HG03432 (cell line): ENCODE measurements at regions not wholly inside any gene's neighbourhood (a gene's known extent, or its start where the extent isn't known, plus 50 kb on each side); places are given as distances from the start of the nearest gene placed in this dataset.
"Not testable (repeated sequence)": the region's sequence is repeated elsewhere in the genome, so short reads cannot be mapped to it uniquely, and the experiment has no call there.

Experiments
- ATAC-seq: cut with Tn5 transposase; IDR thresholded peaks from one replicate; pipeline ENCODE4 v1.9.1; 2021; ENCODE audit warnings: mild to moderate bottlenecking, moderate library complexity; ENCODE audit not compliant: unreplicated experiment

DNA sequence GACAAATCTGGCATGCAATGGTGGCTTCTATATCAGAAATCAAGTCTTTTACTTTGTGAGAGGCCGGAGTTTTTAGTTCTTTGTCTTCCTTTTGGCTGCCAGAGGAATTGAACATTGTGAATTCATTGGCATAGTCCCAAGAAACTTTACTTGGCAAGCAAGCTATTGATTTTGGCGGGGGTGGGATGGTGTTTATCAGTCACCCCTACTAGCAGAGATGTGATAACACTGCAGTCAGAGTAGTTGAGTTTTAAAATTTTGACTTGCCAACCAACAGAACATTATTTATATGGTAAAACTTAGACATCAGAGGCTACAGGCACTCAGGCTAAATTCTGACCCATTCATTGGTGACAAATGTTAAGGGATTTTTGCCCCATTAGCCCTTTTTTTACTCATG lies 129.7 kb downstream of the FAM72C start:
- ATAC-seq = not testable (repeated sequence)

DNA sequence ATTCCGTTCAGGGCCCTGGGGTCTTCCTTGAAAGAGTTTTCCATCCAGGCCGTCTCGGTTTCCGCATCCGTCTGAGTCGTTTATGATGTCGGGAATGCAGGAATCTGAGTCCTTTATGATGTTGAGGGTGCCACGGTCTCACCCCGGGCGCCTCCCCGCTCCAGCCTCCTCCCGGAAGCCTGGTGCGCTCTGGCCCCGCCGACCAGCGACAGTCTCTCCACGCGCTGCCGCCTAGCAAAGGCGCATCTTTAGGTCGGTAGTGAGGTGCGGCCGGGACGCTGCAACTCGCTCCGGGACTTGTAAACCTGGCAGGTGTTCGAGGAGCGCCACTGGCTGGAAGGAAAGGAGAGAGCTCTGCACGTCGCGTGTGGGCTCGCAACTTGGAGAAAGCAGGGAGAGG lies 132.6 kb downstream of the FAM72C start:
- not testable (repeated sequence) for ATAC-seq

DNA sequence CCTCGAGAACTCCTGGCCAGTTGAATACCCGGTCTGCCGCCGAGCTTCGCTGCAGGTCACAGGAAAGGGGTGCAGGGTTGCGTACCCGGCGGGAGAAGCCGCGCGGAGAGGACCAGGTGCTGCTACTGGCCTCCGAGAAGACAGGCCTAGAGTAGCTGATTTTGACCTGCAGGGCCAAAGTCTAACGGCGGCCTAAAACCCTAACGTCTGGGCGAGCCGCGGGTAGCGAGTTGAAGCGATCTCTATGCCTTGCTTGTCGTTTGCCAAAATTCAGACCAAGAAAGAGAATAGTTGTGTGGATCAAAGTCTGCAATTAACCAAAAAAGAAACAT lies 133.2 kb downstream of the FAM72C start:
- not testable (repeated sequence) for ATAC-seq

DNA sequence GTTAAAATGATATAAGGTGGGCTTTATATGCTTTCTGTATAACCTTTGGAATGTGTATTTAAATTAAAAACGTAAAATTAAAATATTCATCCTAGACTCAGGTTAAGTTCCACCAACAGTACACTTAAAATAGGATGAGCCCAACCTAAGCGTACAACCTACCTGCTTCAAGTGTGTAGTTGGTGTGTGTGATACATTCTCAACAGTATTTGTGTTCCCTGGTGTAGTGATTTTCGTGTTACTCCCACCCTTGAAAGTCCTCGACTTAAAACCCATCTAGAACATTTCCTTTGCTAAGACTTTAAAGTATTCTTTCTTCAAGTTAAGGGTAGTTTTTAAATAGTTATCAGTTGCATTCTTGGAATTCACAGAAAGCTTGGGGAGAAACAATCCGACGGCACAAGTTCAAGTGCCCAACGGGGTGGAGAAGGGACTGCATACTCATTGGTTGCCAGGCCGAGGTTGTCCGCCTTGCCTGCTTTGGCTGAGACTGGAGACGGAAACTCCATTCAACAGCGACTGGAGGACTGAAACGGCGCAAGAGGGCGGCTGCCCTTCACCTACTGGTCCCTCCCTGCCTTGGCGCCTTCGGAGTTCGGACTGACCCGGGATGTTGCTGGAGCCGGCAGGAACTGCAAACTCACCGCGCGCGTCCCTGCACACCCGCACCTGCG lies 133.7 kb downstream of the FAM72C start:
- ATAC-seq = not testable (repeated sequence)

DNA sequence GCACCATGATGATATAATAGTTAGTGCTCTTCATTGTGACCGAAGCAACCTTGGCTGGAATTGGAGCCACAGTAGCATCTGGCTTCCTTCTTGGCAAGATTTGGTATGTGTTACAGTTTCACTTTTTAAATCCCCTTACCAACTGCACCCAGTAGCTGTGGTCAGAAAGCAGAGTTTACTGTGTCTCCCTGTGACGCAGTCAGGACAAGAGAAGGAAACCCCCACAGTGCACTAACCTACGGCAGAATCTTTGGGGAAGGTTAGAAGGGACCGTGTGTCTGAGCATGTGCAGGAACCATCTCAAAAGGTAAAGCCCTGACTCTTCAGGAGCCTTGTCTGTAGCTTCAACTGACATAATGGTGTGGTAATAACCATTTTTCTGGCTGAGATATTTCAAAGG lies 138.4 kb downstream of the FAM72C start:
- not testable (repeated sequence) for ATAC-seq

DNA sequence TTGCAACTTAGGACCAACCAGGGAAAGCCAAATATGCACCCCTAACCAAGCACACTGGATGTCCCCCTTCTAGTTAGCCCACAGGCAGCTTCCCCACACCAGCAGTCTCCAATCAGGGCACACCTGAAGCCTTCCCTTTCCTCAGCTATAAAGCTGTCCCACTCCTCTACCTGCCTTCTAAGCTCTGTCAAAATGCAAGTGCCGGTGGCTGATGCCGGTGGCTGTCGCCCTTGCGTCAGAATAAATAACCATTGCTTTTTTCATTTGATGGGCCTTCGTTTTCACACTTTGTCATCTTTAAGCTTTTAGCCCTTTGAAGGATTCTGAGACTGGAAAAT lies 139.4 kb downstream of the FAM72C start:
- ATAC-seq = not testable (repeated sequence)

DNA sequence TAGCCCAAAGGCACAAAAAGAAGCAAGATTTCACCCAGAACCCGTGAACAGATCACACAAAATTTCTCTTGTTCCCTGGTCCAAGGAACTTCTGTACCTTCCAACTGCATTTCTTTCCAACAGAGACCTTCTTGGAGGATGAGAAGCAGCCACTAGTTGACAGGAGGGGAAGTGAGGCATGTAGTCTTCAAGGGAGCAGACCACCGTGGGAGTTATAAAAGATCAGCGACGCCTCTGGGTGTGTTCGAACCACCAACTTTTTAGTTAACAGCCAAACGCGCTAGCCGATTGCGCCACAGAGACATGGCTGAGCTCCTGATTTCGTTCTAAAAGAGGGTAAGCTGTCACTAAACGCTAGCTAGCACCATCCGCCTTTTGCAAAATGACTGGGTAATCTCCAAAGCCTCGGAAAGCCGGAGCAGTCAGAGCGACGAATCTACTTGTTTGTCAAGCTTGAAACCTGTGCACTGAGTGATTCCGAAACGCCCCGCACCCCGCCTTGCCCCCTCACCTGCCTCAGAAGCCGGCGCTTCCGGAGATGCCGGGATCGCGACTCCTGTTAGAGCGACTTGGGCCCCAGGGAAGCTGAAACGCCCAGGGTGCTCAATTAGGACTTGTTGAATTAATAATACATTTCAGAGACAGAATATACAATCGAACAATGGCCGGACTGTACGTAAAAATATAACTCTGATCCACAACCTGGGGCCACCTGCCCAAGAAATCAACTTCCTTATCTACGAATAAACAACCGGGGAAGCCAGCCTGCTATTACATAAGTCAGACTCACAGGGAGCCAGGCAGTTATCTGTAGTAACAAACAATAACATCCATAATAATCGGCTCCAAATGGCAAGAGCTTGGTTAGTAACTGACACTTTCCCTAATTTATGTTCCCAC lies 140.1 kb downstream of the FAM72C start:
- not testable (repeated sequence) for ATAC-seq

DNA sequence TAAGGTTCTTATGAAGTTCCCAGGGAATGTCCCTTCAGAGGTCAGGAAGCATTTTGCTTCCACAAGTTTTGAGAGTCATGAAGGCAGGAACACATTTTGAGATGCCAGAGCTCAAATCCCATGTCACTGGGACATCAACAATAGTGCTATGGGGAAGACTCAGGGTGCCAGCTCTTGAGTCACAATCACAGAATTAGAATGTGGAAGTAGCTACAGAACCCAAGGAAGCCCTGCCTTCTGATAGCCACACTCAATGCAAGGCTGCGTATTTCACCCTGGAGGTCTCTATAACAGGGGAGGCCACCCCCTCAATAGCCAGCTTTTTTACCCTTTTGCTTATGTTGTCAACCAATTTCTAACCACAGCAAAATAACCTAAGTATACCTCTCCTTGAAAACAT lies 145.6 kb downstream of the FAM72C start:
- ATAC-seq = not testable (repeated sequence)

DNA sequence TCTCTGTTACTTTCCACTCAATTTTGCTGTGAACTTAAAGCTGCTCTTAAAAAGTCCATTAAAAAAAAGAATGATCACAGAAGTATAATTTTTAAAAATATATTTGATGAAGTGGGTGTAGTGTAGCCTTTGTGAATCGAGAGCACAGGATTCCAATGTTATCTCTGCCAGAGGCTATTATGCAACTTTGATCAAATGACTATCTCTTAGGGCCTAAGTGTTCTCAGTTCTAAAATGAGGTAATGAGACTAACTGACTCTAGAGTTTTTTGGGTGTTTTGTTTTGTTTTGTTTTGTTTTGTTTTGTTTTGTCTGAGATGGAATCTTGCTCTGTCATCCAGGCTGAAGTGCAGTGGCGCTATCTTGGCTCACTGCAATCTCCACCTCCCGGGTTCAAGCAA lies 147.5 kb downstream of the FAM72C start:
- not testable (repeated sequence) for ATAC-seq

DNA sequence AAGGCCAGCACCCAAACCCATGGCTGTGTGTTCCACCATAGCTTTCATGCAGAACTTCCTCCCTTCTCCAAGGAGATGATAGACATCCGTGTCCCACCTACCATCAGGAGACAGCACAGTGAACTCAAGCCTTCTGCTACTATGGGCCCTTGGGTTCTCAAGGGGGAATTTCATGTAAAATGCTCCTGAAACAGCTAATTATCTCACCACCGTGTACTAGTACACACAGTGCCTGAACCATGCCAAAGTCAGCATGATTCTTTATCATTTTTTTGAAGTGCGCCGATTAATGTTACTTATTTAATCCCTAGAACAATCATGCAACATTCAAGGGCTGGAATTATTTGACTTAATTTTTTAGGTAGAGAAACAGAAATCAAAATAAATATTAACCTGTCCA lies 151.7 kb downstream of the FAM72C start:
- not testable (repeated sequence) for ATAC-seq

DNA sequence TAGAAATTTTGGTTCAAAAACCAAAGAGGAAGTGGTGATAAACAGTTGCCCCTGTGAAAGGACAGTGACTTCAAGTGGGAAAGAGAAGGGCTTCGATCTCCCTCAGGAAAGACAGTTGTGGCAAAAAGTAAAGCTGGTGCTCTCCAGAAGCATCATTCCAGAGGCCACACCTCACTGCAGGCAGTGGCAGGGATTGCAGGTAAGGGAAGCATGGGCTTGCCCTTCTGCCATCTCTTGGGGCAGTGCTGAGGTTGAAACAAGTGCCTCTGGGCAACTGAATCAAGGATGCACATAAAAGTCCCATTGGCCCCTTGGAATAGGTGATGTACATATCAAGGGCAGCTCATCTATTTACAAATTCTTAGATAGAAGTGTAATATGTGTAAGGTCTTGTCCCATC lies 155.4 kb downstream of the FAM72C start:
- ATAC-seq = not testable (repeated sequence)

DNA sequence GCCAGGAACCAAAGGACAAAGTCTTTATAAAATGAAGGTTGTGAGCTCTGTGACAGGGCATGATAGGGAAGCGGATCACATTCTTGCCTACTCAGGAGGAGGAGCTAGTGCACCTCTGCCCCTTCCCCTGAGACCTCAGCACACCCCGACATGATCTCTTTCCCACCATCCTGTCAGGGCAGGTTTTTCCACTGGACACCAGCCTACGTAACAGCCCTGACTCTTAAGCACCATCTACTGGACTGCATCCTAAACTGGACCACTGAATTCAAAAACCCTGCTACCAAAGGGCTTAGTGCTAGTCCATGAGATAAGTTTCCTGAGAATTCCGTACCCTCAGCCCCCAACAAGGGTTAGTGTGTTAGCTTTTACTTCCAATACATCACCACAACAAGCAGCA lies 166.4 kb downstream of the FAM72C start:
- ATAC-seq = not testable (repeated sequence)

DNA sequence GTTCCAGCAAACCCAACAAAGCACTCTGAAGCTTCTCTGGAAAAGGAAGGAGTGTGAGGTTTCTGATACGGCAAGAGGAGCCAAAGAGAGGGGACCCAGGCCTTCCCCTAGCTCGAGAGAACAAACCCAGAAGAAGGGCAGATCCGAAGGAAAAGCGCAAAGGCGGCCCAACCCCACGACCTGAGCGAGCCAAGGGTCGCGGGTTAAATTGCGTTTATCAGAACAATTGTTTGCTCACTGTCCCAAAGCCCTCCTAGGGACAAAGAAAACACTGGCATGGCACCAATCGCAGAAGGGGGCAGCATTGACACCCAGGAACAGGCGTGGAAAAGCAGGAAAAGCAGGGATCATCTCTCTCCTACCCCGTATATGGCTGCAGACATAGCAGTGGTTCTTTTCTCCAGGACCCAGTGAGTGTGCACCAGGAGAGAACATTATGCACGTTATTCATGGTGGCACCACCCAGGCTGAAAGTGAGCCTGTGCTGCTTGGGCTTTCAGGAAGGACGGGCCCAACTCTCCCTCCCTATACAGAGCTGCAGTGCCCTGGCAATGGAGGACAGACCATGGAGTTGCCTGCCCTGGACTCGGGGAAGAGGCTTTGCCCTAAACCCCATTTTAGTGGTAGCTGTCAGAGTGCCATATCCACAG lies 167.0 kb downstream of the FAM72C start:
- not testable (repeated sequence) for ATAC-seq

DNA sequence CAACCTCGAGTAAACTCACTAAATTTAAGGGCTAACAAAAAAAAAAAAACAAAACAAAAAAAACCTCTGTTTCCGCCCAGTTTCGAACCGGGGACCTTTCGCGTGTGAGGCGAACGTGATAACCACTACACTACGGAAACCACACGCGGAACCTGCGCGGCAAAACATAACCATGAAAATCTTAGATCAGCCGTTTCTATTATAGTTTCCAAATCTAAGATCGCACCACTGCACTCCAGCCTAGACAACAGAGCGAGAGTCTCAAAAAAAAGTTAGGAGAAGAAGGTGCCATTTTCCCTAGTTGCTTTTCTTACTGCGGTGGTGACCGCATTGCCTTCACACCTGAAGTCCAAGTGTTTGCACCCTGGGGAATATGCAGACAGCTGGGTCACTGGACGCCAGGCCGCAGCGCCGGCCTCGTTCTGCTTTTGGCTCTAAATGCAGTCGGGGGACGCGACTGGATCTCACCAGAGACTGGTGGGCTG lies 167.8 kb downstream of the FAM72C start:
- ATAC-seq = peak; percentile 62

DNA sequence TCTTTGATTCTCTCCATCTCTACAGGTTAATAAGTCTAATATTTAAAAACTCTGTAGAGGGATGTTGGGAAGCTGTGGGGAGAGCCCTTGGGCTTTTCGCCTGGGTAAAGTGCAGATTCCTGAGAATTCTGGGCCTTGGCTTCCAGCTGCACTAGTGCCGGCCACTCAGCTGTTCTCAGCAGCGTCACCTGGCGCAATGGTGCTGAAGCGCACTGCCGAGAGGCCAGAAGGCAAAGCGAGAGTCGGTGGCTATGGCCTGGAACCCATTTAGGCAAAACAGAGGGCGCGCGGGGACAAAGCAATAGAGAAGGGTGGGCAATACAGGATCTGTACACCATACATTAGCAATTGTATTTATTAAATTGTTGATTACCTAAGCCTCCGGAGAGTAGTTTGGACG lies 168.7 kb downstream of the FAM72C start:
- peak; percentile 53 for ATAC-seq

DNA sequence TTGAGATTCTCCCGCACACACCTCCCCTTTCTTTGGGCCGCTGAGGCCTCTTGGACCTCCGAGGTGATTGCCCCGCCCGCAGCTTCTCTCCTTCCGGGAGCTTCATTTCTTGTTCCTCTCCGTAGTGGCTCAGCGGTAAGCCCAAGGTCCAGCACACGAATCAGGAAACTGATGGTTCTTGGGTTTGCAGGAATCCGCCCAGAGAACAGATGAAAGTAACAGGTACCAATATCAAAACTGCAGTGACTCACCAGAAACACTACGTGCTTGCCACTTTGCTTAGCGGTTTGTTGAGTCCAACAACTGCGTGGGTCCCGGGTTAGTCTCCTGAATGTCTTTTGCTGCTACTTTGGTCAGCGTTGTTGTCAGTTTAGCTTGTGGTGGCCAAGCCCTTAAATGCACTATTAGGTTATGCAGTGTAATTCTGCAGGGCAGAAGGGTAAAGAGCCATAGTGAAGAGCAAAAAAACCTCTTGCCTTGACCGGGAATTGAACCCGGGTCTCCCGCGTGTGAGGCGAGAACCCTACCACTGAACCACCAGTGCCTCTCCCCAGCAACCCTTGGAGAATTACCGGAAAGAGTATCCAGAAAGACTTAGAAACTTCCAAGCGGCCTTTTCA lies 172.1 kb downstream of the FAM72C start:
- ATAC-seq = peak; percentile 67

DNA sequence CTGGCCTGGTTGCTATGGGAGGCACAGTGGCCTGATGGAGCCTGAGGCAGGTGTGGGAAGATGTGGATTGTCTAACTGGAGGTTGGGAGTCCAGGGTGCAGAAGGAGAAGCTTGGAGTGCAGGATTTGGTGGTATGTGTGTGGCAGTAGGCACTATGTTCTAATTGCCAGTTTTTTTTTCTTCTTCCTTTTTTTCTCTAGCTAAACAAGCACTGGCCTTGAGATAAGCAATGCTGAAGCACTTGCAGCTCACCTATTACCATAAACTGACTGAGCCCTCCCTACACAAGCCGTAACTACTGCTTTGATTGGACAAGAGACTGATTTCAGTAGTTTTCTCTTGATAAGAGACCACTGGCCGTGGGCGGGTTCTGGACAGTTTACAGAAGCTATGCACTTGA lies 175.4 kb downstream of the FAM72C start:
- not testable (repeated sequence) for ATAC-seq

DNA sequence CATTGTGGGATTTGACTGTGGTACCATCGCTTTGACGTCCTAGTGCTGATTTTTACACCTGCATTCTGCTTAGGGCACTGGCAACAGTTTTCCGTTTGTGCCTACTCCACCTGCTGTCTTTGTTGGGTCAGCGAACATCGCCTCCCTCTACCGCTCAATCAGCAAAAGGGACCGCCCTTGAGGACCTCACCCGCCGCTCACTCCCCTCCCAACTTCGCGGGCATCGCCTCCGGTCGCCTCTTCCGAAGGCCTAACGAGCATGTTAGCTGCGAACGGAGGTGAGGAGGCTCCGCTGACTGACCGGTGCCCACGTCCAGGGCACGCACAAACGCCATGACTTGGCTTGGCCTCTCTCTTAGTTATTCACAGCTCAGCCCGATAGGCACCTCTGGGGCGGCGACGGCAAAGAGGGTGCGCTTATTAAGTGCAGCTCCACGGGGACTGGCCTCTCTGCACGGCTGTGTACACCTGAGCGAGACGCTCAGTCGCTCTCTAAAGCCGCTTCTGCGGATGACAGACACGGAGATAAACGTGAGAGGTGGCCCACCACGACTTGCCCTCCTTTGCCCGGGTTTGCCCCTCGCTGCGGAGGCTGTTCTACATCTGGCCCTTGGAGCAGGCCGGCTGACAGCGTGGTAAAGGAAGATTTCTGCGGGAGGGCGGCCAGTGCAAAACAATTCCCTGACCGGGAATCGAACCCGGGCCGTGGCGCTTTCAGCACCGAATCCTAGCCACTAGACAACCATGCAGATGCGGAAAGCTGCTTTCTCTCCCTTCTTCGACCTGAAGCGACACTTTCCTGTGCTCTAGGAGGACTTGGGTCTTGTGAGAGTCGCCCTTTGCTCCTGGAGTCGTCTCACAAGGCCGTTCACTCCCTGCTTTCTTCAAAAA lies 179.5 kb downstream of the FAM72C start:
- not testable (repeated sequence) for ATAC-seq

DNA sequence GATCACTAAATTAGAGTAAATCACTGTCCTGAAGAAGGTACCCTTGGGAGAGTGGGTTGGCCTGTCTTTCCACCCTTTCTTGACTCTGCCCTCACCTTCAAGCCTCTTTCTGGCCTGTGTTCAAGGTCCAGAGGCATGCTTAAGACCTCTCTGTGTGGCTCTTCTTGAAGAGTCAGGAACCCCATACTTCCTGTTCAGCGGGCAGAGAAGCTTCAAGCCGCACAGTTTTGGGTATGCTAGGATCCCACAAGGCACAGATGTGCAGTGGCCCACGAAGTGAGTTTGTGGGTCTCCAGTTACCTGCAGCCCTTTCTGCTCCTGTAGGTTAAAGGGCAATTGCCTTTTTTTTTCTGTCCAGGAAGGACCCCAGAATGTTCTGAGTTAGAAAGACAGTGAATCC lies 185.4 kb downstream of the FAM72C start:
- ATAC-seq = not testable (repeated sequence)

DNA sequence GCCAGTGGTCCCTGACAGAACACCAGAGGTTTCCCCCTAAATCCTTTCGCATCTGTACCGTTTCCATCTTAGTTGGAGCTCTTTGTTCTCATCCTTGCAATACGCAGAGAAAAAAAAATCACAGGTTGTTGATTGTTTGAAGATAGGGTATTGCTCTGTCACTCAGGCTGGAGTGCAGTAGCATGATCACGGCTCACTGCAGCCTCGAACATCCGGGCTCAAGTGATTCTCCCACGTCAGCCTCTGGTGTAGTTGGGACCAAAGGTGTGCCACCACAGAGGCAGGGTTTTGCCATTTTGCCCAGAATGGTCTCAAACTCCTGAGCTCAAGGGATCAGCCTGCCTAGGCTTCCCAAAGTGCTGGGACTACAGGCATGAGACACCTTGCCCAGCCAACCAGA lies 185.9 kb downstream of the FAM72C start:
- not testable (repeated sequence) for ATAC-seq
